ENCODE measurements at regions not wholly inside any gene's neighbourhood (a gene's known extent, or its start where the extent isn't known, plus 50 kb on each side); places are given as distances from the start of the nearest gene placed in this dataset.

GRCh38 chr17:69712801-69713311 lies 298.4 kb downstream of the MAP2K6 start:
- Histone ChIP-seq H3K27ac (ENCODE audit: low read length) (no peak overlapping the region), H4K20me1 (ENCODE audit: insufficient read depth, low read length) (no peaks in the 10 kb centered on the region), H3K4me2 (ENCODE audit: low read length) (no peak overlapping the region), H3K4me1 (ENCODE audit: low read length) (peaks cover 6% of the 10 kb centered on the region), H3K4me3 (ENCODE audit: low read length) (no peak overlapping the region), H3K9ac (ENCODE audit: low read length) (no peak overlapping the region), H3K27me3 (ENCODE audit: low read depth, low read length) (no peaks in the 10 kb centered on the region), H2AFZ (ENCODE audit: low read depth, low read length) (no peak overlapping the region), H3K36me3 (replicated peaks; ENCODE audit: low read depth, low read length) (peaks cover 3% of the 10 kb centered on the region), H3K79me2 (ENCODE audit: low read length) (no peaks in the 10 kb centered on the region), H3K9me3 (ENCODE audit: insufficient read depth, low read length) (peaks cover 6% of the 10 kb centered on the region; the same call in 1 of the 2 replicates)
- no peak for TF ChIP-seq EZH2phosphoT487 (IDR thresholded peaks at IDR 0.05; ENCODE audit: low read depth)
- TF ChIP-seq CTCF (IDR thresholded peaks at IDR 0.05; ENCODE audit: low read depth, low read length), result no peak

- peaks cover 6% of the 10 kb centered on the region; the same call in 1 of the 2 replicates for H3K9me3 ChIP-seq (ENCODE audit: insufficient read depth, low read length)
- H2AFZ ChIP-seq (ENCODE audit: low read depth, low read length), result no peak overlapping the region
- H3K36me3 ChIP-seq (replicated peaks; ENCODE audit: low read depth, low read length), result peaks cover 3% of the 10 kb centered on the region
- TF ChIP-seq EZH2phosphoT487 (IDR thresholded peaks at IDR 0.05; ENCODE audit: low read depth) (no peak), CTCF (IDR thresholded peaks at IDR 0.05; ENCODE audit: low read depth, low read length) (no peak)
- peaks cover 6% of the 10 kb centered on the region for H3K4me1 ChIP-seq (ENCODE audit: low read length)
- no peaks in the 10 kb centered on the region for H3K27me3 ChIP-seq (ENCODE audit: low read depth, low read length)
- no peaks in the 10 kb centered on the region for H4K20me1 ChIP-seq (ENCODE audit: insufficient read depth, low read length)
- H3K9ac ChIP-seq (ENCODE audit: low read length), result no peak overlapping the region
- H3K79me2 ChIP-seq (ENCODE audit: low read length), result no peaks in the 10 kb centered on the region
- H3K27ac ChIP-seq (ENCODE audit: low read length), result no peak overlapping the region
- H3K4me2 ChIP-seq (ENCODE audit: low read length), result no peak overlapping the region
- H3K4me3 ChIP-seq (ENCODE audit: low read length), result no peak overlapping the region
These were observed 299.3 kb downstream of the MAP2K6 start for GRCh38 chr17:69713815-69714214.

DNA sequence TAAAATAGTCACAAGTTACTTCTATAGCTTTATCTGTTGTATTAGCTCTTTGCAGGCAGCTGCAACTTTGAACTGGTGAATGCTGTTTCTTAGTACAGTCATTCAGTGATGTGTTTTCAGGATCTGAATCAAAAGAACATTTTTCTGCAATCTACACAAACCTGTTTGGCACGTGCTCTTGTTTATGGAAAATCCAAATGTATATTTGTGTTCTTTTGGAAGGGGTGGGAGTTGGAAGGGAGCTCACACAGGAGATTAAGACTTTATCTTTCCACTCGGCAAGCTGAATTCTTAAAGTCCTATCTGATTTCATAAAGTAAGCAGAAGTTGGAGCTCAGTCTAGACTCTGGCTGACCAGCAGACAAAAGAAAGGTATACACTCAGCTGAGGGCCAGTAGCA lies 300.2 kb downstream of the MAP2K6 start:
- Histone ChIP-seq H3K4me3 (ENCODE audit: low read length) (no peak overlapping the region), H2AFZ (ENCODE audit: low read depth, low read length) (no peak overlapping the region), H3K79me2 (ENCODE audit: low read length) (no peaks in the 10 kb centered on the region), H3K4me2 (ENCODE audit: low read length) (no peak overlapping the region), H3K9ac (ENCODE audit: low read length) (no peak overlapping the region), H3K9me3 (ENCODE audit: insufficient read depth, low read length) (peaks cover 6% of the 10 kb centered on the region; the same call in 1 of the 2 replicates), H3K27me3 (ENCODE audit: low read depth, low read length) (no peaks in the 10 kb centered on the region), H4K20me1 (ENCODE audit: insufficient read depth, low read length) (no peaks in the 10 kb centered on the region), H3K36me3 (replicated peaks; ENCODE audit: low read depth, low read length) (peaks cover 3% of the 10 kb centered on the region), H3K4me1 (ENCODE audit: low read length) (peaks cover 6% of the 10 kb centered on the region), H3K27ac (ENCODE audit: low read length) (no peak overlapping the region)
- TF ChIP-seq EZH2phosphoT487 (IDR thresholded peaks at IDR 0.05; ENCODE audit: low read depth), result no peak
- TF ChIP-seq CTCF (IDR thresholded peaks at IDR 0.05; ENCODE audit: low read depth, low read length), result no peak

GRCh38 chr17:69715656-69716055 lies 301.2 kb downstream of the MAP2K6 start:
- peaks cover 3% of the 10 kb centered on the region for H3K36me3 ChIP-seq (replicated peaks; ENCODE audit: low read depth, low read length)
- no peak for TF ChIP-seq EZH2phosphoT487 (IDR thresholded peaks at IDR 0.05; ENCODE audit: low read depth)
- TF ChIP-seq CTCF (IDR thresholded peaks at IDR 0.05; ENCODE audit: low read depth, low read length), result no peak
- H3K4me3 ChIP-seq (ENCODE audit: low read length), result no peak overlapping the region
- H3K27me3 ChIP-seq (ENCODE audit: low read depth, low read length), result no peaks in the 10 kb centered on the region
- peaks cover 6% of the 10 kb centered on the region for H3K4me1 ChIP-seq (ENCODE audit: low read length)
- no peak overlapping the region for H3K9ac ChIP-seq (ENCODE audit: low read length)
- no peaks in the 10 kb centered on the region for H4K20me1 ChIP-seq (ENCODE audit: insufficient read depth, low read length)
- H3K4me2 ChIP-seq (ENCODE audit: low read length), result no peak overlapping the region
- H3K79me2 ChIP-seq (ENCODE audit: low read length), result no peaks in the 10 kb centered on the region
- H3K27ac ChIP-seq (ENCODE audit: low read length), result no peak overlapping the region
- H2AFZ ChIP-seq (ENCODE audit: low read depth, low read length), result no peak overlapping the region
- peaks cover 6% of the 10 kb centered on the region; the same call in 1 of the 2 replicates for H3K9me3 ChIP-seq (ENCODE audit: insufficient read depth, low read length)
